Stomach (tissue), 8 donors: ENCODE measurements at regions not wholly inside any gene's neighbourhood (a gene's known extent, or its start where the extent isn't known, plus 50 kb on each side); places are given as distances from the start of the nearest gene placed in this dataset.
"Not testable (repeated sequence)": the region's sequence is repeated elsewhere in the genome, so short reads cannot be mapped to it uniquely, and the experiment has no call there.

Experiments
- DNase-seq, 2 donors: peaks; one replicate each; pipeline versions ENCODE4 v3.0.0 to v3.0.0-alpha.2; 2013 to 2019
- H3K27ac ChIP-seq, 5 donors: fragments of 200-600 bp in 4 of 5; sonication (generic) in 4 of 5; one replicate each; pipeline ENCODE4 v1.5.1; 2013 to 2019; ENCODE audit warnings: mild to moderate bottlenecking in 1 of 5, moderate library complexity in 1 of 5
- H3K27me3 ChIP-seq, 3 donors: fragments of 200-600 bp; sonication (generic); one replicate each; pipeline ENCODE4 v1.5.1; 2017 to 2019; ENCODE audit warnings: mixed run types in 1 of 3
- H3K36me3 ChIP-seq, 4 donors: fragments of 200-600 bp; sonication (generic); 1 replicate in 3 of 4; 2 replicates in 1 of 4; pipeline ENCODE4 v1.5.1; 2016 to 2019
- H3K4me1 ChIP-seq, 4 donors: fragments of 200-600 bp; sonication (generic); one replicate each; pipeline ENCODE4 v1.5.1; 2016 to 2019
- H3K4me3 ChIP-seq, 4 donors: fragments of 200-600 bp; sonication (generic) in 3 of 4; one replicate each; pipeline ENCODE4 v1.5.1; 2016 to 2019; ENCODE audit warnings: mild to moderate bottlenecking in 1 of 4
- H3K9me3 ChIP-seq, 4 donors: fragments of 200-600 bp; sonication (generic); one replicate each; pipeline ENCODE4 v1.5.1; 2016 to 2019
- EP300 ChIP-seq: sonication (generic); formaldehyde crosslinking; IDR thresholded peaks from one replicate; pipeline ENCODE4 v1.6.1; 2017; ENCODE audit warnings: antibody characterized with exemption
- POLR2A ChIP-seq, 4 donors: fragments of 450-650 bp; IDR thresholded peaks; one replicate each; pipeline ENCODE4 v1.6.1; 2016; ENCODE audit warnings: antibody characterized with exemption in 4 of 4, control low read depth in 2 of 4, mild to moderate bottlenecking in 1 of 4, moderate library complexity in 1 of 4
- POLR2AphosphoS5 ChIP-seq, 3 donors: sonication (generic); formaldehyde crosslinking; IDR thresholded peaks; one replicate each; pipeline ENCODE4 v1.6.1; 2016; ENCODE audit warnings: antibody characterized with exemption in 3 of 3
- WGBS, 5 donors: extraction: QIAGEN DNeasy Blood & Tissue Kit in 3 of 5; methylation state at CpG; one replicate each; pipeline versions ENCODE4 v1.1.5 to v1.1.7; 2013 to 2018; 5-methylcytosine and 5-hydroxymethylcytosine counted together
- intact Hi-C: fragments of 100-400 bp; cut with DNase I; formaldehyde crosslinking; loops from one replicate; pipeline ENCODE4 v1.15.1; 2023; ENCODE audit warnings: low total_unique reads
- TF ChIP-seq, protein P1 (sequence below), 7 experiments: fragments of 450-650 bp in 4 of 7; fragments of 200-600 bp in 3 of 7; sonication (generic) in 3 of 7; IDR thresholded peaks; one replicate each; pipeline ENCODE4 v1.5.1; 2016 to 2019; ENCODE audit warnings: antibody characterized with exemption in 7 of 7, control low read depth in 2 of 7, mild to moderate bottlenecking in 1 of 7
- donor health status: healthy with polysubstance abuse.
- donor health status: Bipolar disorder and iron deficiency.
- donor health status: healthy.

DNA sequence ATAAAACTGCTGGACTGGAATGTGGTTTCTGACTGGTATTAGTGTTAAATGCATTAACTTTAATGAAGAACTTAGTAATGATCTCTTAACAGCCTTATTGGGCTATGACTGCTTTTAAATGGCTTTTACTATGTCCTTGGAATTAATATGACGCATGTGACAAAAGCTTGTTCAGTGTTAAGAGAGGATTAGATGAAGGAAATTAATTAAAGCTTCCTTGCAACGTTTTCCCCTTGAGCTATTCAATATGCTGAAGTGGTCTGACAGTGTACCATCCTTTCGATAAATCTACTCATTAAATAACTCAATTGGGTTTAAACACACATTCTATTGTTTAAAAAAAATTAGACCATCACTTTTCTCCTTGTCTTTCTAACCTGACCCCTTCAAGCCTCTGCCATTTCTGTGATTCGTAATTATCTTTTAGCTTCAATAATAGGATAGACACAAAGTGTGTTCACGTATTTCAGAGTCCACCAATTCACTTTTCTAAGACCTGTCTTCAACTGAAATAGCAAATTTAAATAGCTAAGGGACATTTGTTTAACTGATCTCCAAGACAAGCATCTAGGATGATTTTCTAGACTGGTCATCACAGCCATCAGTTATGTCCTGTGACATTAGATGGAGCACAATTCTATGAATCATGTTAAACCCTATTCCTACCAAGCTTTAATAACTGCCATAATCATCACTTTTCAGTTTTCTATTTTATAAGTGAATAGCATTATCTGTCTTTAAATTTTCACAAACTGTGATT, 1258.0 kb upstream of the CDH9 start:
- Histone ChIP-seq H3K4me1 (no peaks in the 10 kb centered on the region), H3K9me3 (peaks cover 0 to 19% (median 2%) of the 10 kb centered on the region in 4 donors), H3K4me3 (no peak overlapping the region), H3K27me3 (no peaks in the 10 kb centered on the region), H3K36me3 (no peaks in the 10 kb centered on the region), H3K27ac (no peak overlapping the region)
- 62 to 69% (median 66%) methylated on average over 5 of the region's 5 CpGs for WGBS, 5 donors
- DNase-seq = no peak
- intact Hi-C loops = no loop called here
- TF ChIP-seq, protein P1, sequence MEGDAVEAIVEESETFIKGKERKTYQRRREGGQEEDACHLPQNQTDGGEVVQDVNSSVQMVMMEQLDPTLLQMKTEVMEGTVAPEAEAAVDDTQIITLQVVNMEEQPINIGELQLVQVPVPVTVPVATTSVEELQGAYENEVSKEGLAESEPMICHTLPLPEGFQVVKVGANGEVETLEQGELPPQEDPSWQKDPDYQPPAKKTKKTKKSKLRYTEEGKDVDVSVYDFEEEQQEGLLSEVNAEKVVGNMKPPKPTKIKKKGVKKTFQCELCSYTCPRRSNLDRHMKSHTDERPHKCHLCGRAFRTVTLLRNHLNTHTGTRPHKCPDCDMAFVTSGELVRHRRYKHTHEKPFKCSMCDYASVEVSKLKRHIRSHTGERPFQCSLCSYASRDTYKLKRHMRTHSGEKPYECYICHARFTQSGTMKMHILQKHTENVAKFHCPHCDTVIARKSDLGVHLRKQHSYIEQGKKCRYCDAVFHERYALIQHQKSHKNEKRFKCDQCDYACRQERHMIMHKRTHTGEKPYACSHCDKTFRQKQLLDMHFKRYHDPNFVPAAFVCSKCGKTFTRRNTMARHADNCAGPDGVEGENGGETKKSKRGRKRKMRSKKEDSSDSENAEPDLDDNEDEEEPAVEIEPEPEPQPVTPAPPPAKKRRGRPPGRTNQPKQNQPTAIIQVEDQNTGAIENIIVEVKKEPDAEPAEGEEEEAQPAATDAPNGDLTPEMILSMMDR (IDR thresholded peaks at IDR 0.05) = no peak
- TF ChIP-seq POLR2A (IDR thresholded peaks at IDR 0.05) (no peak), POLR2AphosphoS5 (IDR thresholded peaks at IDR 0.05) (no peak), EP300 (no peak)

GRCh38 chr5:28287021-28287420, 1248.6 kb upstream of the CDH9 start:
- H3K36me3 ChIP-seq, H3K4me3 ChIP-seq, DNase-seq, intact Hi-C loops, H3K9me3 ChIP-seq, H3K27ac ChIP-seq, H3K27me3 ChIP-seq, H3K4me1 ChIP-seq: not testable (repeated sequence)
- WGBS, 5 donors = 38 to 67% (median 50%) methylated on average over 10 of the region's 10 CpGs

GRCh38 chr5:28286566-28286965, 1248.2 kb upstream of the CDH9 start:
- Histone ChIP-seq H3K36me3 (no peaks in the 10 kb centered on the region), H3K27ac (no peak overlapping the region), H3K27me3 (no peaks in the 10 kb centered on the region), H3K4me3 (no peak overlapping the region), H3K4me1 (no peaks in the 10 kb centered on the region), H3K9me3 (no peaks in the 10 kb centered on the region)
- 66 to 73% (median 67%) methylated on average over 5 of the region's 5 CpGs for WGBS, 5 donors
- TF ChIP-seq EP300 = no peak
- TF ChIP-seq, protein P1 (IDR thresholded peaks at IDR 0.05) = no peak
- no peak for TF ChIP-seq POLR2AphosphoS5 (IDR thresholded peaks at IDR 0.05)
- no peak for TF ChIP-seq POLR2A (IDR thresholded peaks at IDR 0.05)
- intact Hi-C loops = no loop called here
- no peak for DNase-seq

GRCh38 chr5:28284788-28285187, 1246.4 kb upstream of the CDH9 start:
- H3K4me1 ChIP-seq = no peaks in the 10 kb centered on the region
- H3K36me3 ChIP-seq = no peaks in the 10 kb centered on the region
- no peak overlapping the region for H3K4me3 ChIP-seq
- H3K27ac ChIP-seq = no peak overlapping the region
- intact Hi-C loops = no loop called here
- H3K9me3 ChIP-seq = no peaks in the 10 kb centered on the region
- no peaks in the 10 kb centered on the region for H3K27me3 ChIP-seq
- no peak for DNase-seq
- TF ChIP-seq, protein P1 (IDR thresholded peaks at IDR 0.05) = no peak
- no peak for TF ChIP-seq POLR2AphosphoS5 (IDR thresholded peaks at IDR 0.05)
- no peak for TF ChIP-seq POLR2A (IDR thresholded peaks at IDR 0.05)
- no peak for TF ChIP-seq EP300
- WGBS, 5 donors = 73 to 81% (median 80%) methylated on average over 2 of the region's 2 CpGs

GRCh38 chr5:28281351-28281750, 1243.0 kb upstream of the CDH9 start:
- intact Hi-C loops = no loop called here
- Histone ChIP-seq H3K9me3 (no peaks in the 10 kb centered on the region), H3K4me3 (no peak overlapping the region), H3K27me3 (no peaks in the 10 kb centered on the region), H3K27ac (no peak overlapping the region), H3K36me3 (no peaks in the 10 kb centered on the region), H3K4me1 (no peaks in the 10 kb centered on the region)
- DNase-seq = no peak
- WGBS, 5 donors = 58 to 67% (median 60%) methylated on average over 3 of the region's 3 CpGs
- TF ChIP-seq, protein P1 (IDR thresholded peaks at IDR 0.05) = no peak
- no peak for TF ChIP-seq EP300
- no peak for TF ChIP-seq POLR2A (IDR thresholded peaks at IDR 0.05)
- no peak for TF ChIP-seq POLR2AphosphoS5 (IDR thresholded peaks at IDR 0.05)
